ENCODE measurements at regions not wholly inside any gene's neighbourhood (a gene's known extent, or its start where the extent isn't known, plus 50 kb on each side); places are given as distances from the start of the nearest gene placed in this dataset.
"Not testable (repeated sequence)": the region's sequence is repeated elsewhere in the genome, so short reads cannot be mapped to it uniquely, and the experiment has no call there.

DNA sequence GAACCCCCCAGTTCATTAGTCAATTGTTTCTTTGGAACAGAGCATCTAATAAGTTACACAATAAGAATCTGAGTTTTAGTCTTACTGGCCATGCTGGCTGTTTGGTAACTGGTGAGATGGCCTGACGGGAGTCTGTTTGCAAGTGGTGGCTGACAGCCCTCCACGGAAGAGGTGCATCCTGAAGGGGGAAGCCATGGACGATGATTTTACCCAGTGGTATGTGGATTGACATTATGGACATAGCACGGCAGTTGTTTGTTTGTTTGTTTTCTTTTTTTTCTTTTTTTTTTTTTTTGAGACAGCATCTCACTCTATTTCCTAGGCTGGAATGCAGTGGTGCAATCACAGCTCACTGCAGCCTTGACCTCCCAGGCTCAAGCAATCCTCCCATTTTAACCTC lies 156.0 kb downstream of the RPLP1 start:
- no peak overlapping the region for H2AFZ ChIP-seq (ENCODE audit: low read depth, low read length)
- no peaks in the 10 kb centered on the region for H3K27me3 ChIP-seq (ENCODE audit: insufficient read depth, low read length)
- H3K36me3 ChIP-seq (ENCODE audit: insufficient read depth, low read length) = no peaks in the 10 kb centered on the region
- H3K4me1 ChIP-seq (ENCODE audit: insufficient read depth, low read length) = no peaks in the 10 kb centered on the region
- no peaks in the 10 kb centered on the region for H3K9me3 ChIP-seq (ENCODE audit: low read length)
- H3K4me3 ChIP-seq (ENCODE audit: low read length) = no peak overlapping the region

DNA sequence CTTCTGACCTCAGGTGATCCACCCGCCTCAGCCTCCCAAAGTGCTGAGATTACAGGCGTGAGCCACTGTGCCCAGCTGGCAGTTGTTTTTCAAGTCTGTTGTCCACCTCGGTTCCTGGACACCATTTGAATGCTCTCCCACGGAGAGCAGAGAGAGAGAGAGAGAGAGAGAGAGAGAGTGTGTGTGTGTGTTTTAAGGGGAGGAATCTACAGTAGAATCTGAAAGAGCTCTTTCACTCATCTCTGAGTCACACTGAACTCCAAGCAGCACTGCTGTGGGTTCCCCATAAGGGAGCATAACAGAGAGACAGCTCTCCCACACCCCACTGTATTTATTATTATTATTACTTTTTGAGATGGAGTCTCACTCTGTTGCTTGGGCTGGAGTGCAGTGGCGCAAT lies 156.6 kb downstream of the RPLP1 start:
- Histone ChIP-seq H3K9me3 (ENCODE audit: low read length) (no peaks in the 10 kb centered on the region), H3K4me3 (ENCODE audit: low read length) (no peak overlapping the region), H3K36me3 (ENCODE audit: insufficient read depth, low read length) (no peaks in the 10 kb centered on the region), H3K27me3 (ENCODE audit: insufficient read depth, low read length) (no peaks in the 10 kb centered on the region), H3K4me1 (ENCODE audit: insufficient read depth, low read length) (no peaks in the 10 kb centered on the region), H2AFZ (ENCODE audit: low read depth, low read length) (no peak overlapping the region)

DNA sequence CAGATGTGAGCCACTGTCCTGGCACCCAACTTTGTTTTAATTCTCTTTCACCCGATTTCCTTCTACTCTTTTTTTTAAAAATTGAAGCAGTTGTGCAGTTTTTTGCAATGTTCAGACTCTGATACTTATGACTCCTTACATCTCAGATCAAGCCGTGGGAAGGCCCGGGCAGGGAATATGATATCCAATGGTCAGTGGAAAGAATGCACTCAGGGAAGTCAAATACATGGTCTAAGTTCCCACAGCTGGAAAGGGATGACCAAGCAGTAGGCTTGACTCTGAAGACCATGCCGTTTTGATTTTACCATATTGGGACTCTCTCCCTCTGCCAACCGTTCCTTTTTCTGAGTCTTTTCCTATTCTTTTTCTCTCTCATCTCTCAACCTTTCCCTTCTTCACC lies 157.2 kb downstream of the RPLP1 start:
- Histone ChIP-seq H3K4me3 (ENCODE audit: low read length) (no peak overlapping the region), H2AFZ (ENCODE audit: low read depth, low read length) (no peak overlapping the region), H3K27me3 (ENCODE audit: insufficient read depth, low read length) (no peaks in the 10 kb centered on the region), H3K4me1 (ENCODE audit: insufficient read depth, low read length) (peaks cover 3% of the 10 kb centered on the region), H3K36me3 (ENCODE audit: insufficient read depth, low read length) (no peaks in the 10 kb centered on the region), H3K9me3 (ENCODE audit: low read length) (no peaks in the 10 kb centered on the region)

DNA sequence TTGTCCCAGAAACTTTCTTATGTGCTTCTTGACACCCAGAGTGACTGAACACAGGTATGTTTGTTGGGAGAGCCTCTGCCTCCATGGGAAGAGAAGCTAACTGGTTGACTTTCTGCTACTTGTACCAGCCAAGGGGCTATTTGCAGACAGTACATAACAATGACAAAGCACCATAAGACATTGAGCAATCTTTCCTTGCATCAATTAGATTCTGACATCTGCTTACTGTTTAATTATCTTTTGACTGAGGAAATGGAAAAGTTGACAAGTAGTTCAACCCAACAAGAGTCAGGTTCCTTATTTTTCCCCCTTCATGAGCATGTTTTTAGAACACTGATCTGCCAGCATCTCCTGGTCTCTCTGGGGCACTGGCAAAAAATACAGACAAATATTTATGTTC lies 157.7 kb downstream of the RPLP1 start:
- H3K36me3 ChIP-seq (ENCODE audit: insufficient read depth, low read length) = no peaks in the 10 kb centered on the region
- no peak overlapping the region for H2AFZ ChIP-seq (ENCODE audit: low read depth, low read length)
- no peaks in the 10 kb centered on the region for H3K9me3 ChIP-seq (ENCODE audit: low read length)
- H3K27me3 ChIP-seq (ENCODE audit: insufficient read depth, low read length) = no peaks in the 10 kb centered on the region
- no peak overlapping the region for H3K4me3 ChIP-seq (ENCODE audit: low read length)
- peaks cover 5% of the 10 kb centered on the region for H3K4me1 ChIP-seq (ENCODE audit: insufficient read depth, low read length)

DNA sequence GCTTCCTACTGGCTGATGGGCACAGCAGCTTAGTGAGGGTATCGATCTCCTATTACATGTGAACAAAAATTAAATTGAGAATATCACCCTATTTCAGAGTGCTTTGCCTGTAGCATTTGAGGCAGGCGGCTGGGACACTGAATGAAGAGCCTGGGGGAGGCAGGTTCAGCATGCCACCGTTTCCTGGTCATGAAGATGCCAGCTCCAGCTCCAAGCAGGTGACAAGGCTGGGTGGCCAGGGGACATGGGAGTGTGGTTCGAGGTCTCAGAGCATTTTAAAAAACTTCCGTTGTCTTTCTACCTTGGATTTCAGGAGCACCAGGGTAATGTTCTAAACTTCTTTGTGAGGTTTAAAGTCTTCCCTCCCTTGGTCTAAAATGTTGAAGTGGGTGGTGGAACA lies 158.2 kb downstream of the RPLP1 start:
- no peaks in the 10 kb centered on the region for H3K27me3 ChIP-seq (ENCODE audit: insufficient read depth, low read length)
- no peak overlapping the region for H2AFZ ChIP-seq (ENCODE audit: low read depth, low read length)
- H3K36me3 ChIP-seq (ENCODE audit: insufficient read depth, low read length) = no peaks in the 10 kb centered on the region
- H3K4me1 ChIP-seq (ENCODE audit: insufficient read depth, low read length) = peaks cover 5% of the 10 kb centered on the region
- H3K4me3 ChIP-seq (ENCODE audit: low read length) = no peak overlapping the region
- no peaks in the 10 kb centered on the region for H3K9me3 ChIP-seq (ENCODE audit: low read length)

DNA sequence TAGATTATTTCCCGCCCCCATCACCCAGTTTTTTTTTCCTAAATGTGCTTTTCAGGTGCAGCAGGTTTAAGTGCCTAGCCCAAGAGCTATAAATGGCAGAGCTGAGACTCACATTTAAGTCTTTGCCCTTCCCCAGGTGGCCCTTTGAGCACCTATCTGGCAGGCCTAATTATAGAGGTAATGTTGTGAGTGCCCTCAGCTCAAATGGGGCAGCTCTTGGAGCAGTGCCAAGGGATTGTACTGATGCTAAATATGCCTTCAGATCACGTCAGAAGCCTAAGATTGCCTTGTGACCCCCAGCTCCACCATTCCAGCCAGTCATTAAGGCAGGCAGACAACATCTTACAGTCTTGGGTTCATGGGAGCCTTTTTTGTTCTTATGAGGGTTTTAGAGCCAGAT lies 159.5 kb downstream of the RPLP1 start:
- peaks cover 5% of the 10 kb centered on the region for H3K4me1 ChIP-seq (ENCODE audit: insufficient read depth, low read length)
- H2AFZ ChIP-seq (ENCODE audit: low read depth, low read length) = no peak overlapping the region
- no peaks in the 10 kb centered on the region for H3K9me3 ChIP-seq (ENCODE audit: low read length)
- no peak overlapping the region for H3K4me3 ChIP-seq (ENCODE audit: low read length)
- no peaks in the 10 kb centered on the region for H3K27me3 ChIP-seq (ENCODE audit: insufficient read depth, low read length)
- H3K36me3 ChIP-seq (ENCODE audit: insufficient read depth, low read length) = no peaks in the 10 kb centered on the region

DNA sequence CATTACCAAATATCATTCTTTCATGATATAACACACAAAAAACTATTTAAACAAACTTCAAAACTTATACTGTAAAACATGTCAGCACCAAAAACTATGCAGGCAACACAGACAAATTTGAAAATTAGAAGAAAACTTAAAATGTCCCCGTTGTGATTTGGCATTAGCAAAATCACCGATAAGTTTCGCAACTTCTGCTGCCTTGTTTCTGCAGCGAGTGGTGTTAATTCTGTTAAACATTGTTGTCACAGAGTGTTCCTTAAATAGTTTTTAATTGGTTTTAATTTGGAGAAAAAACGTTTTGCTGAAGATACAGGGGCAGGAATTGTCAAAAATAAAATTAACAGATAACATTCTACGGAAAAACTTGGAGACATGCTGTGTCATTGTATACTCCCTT lies 160.6 kb downstream of the RPLP1 start:
- no peaks in the 10 kb centered on the region for H3K36me3 ChIP-seq (ENCODE audit: insufficient read depth, low read length)

DNA sequence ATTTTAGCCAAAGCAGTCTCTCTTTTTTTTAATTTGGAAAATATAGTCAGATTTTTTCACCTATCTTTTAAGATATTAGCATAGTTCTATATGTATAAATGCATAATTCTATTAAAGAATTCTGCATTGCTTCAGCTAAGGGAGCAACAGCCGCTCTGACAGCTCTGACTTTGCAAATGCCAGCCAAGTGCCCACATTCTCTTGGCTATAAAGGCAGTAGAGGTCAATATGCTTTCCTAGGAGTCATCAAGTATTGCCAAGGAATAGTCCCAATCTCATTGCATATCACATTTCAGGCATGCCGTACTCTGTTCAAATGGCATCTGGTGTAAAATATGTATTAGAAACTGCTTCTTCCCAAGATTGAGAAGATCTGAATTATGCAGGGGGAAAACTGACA lies 161.4 kb downstream of the RPLP1 start:
- Histone ChIP-seq H3K4me1 (ENCODE audit: insufficient read depth, low read length) (peaks cover 5% of the 10 kb centered on the region), H3K36me3 (ENCODE audit: insufficient read depth, low read length) (no peaks in the 10 kb centered on the region), H3K27me3 (ENCODE audit: insufficient read depth, low read length) (no peaks in the 10 kb centered on the region), H2AFZ (ENCODE audit: low read depth, low read length) (no peak overlapping the region), H3K4me3 (ENCODE audit: low read length) (no peak overlapping the region), H3K9me3 (ENCODE audit: low read length) (no peaks in the 10 kb centered on the region)

More for the DNA sequence above, 160.6 kb downstream of the RPLP1 start:
- Histone ChIP-seq H3K27me3 (ENCODE audit: insufficient read depth, low read length) (no peaks in the 10 kb centered on the region), H2AFZ (ENCODE audit: low read depth, low read length) (no peak overlapping the region), H3K4me1 (ENCODE audit: insufficient read depth, low read length) (peaks cover 5% of the 10 kb centered on the region), H3K4me3 (ENCODE audit: low read length) (no peak overlapping the region), H3K9me3 (ENCODE audit: low read length) (no peaks in the 10 kb centered on the region)

DNA sequence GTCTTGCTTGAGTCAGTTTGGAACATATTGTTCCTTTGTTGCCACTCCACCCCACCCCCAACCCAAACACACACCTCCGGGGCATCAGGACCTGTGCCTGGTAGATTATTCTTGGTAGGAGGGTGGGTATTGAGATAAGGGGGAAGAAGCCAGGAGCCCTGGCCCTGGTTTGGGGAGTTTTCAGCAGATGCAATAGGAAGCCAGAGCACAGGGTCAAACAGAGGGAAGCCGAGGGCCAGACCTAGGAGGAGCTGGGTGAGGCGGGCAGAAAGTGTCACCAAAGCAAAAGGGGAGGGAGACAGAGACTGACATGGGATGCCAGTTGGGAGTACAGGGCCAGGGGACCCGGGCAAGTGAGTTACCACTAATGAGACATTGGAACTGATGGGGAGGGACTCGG lies 163.1 kb downstream of the RPLP1 start:
- H3K9me3 ChIP-seq (ENCODE audit: low read length) = no peaks in the 10 kb centered on the region
- H3K27me3 ChIP-seq (ENCODE audit: insufficient read depth, low read length) = no peaks in the 10 kb centered on the region
- H2AFZ ChIP-seq (ENCODE audit: low read depth, low read length) = no peak overlapping the region
- no peaks in the 10 kb centered on the region for H3K36me3 ChIP-seq (ENCODE audit: insufficient read depth, low read length)
- H3K4me3 ChIP-seq (ENCODE audit: low read length) = no peak overlapping the region
- H3K4me1 ChIP-seq (ENCODE audit: insufficient read depth, low read length) = peaks cover 5% of the 10 kb centered on the region

DNA sequence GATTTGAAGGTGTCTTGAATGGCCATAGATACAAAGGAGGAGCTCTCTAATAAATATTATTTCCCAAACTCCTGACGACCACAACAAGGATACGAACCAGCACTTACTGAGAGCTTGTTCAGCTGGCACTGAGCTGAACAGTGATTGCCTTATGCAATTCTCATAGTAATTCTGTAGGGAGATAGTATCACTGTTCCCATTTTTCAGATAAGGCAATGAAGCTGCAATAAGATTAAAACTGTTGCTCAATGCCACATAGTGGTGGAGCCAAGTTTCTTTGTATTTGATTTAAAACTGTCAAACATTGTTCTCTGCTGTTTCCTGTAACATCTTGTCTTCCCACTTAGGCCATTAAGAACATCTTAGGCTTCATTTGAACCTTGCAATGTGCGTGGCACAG lies 163.9 kb downstream of the RPLP1 start:
- H3K27me3 ChIP-seq (ENCODE audit: insufficient read depth, low read length) = no peaks in the 10 kb centered on the region
- no peak overlapping the region for H3K4me3 ChIP-seq (ENCODE audit: low read length)
- no peak overlapping the region for H2AFZ ChIP-seq (ENCODE audit: low read depth, low read length)
- H3K9me3 ChIP-seq (ENCODE audit: low read length) = no peaks in the 10 kb centered on the region
- H3K36me3 ChIP-seq (ENCODE audit: insufficient read depth, low read length) = no peaks in the 10 kb centered on the region
- H3K4me1 ChIP-seq (ENCODE audit: insufficient read depth, low read length) = peaks cover 5% of the 10 kb centered on the region

DNA sequence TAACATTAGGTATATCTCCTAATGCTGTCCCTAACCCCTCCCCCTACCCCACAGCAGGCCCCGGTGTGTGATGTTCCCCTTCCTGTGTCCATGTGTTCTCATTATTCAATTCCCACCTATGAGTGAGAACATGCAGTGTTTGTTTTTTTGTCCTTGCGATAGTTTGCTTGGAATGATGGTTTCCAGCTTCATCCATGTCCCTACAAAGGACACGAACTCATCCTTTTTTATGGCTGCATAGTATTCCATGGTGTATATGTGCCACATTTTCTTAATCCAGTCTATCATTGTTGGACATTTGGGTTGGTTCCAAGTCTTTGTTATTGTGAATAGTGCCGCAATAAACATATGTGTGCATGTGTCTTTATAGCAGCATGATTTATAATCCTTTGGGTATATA lies 164.5 kb downstream of the RPLP1 start:
- H2AFZ ChIP-seq (ENCODE audit: low read depth, low read length); H3K4me3 ChIP-seq (ENCODE audit: low read length); H3K9me3 ChIP-seq (ENCODE audit: low read length); H3K36me3 ChIP-seq (ENCODE audit: insufficient read depth, low read length); H3K27me3 ChIP-seq (ENCODE audit: insufficient read depth, low read length); H3K4me1 ChIP-seq (ENCODE audit: insufficient read depth, low read length): not testable (repeated sequence)

DNA sequence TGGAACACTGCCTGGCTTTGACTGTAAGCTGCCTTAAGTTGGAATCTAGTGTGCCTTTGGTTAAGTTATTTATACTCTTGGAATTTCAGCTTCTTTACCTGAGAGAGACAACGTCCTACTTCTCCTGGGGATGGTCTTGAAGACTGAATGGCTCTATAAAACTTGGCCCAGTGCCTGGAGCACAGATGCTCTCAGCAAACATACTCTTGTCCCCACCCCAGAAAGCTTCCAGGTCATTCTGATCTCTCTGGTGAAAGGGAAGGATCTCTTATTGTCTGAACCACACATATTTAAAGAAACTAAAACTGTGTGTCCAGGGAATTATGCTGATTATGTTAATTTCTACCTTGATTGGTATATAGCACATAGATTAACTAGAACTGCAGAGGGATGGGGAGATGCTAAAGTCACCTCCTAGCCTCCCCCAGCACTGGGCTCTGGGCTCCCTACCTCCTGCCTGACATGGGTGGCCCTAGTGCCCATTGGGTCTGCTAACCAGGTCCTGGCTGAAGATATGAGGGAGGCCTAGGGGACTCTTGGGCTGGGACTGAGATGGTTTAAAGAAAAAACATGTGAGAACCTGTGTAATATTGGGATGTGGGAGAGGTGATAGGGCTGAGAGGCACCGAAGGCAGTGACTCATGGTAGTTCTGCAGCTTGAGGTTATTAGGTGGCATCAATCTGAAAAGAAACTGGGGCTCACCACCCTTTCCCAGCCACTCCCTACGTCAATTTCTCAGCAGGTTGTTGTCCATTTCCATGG lies 171.0 kb downstream of the RPLP1 start:
- Histone ChIP-seq H3K4me3 (ENCODE audit: low read length) (no peak overlapping the region), H3K27me3 (ENCODE audit: insufficient read depth, low read length) (no peaks in the 10 kb centered on the region), H2AFZ (ENCODE audit: low read depth, low read length) (no peak overlapping the region), H3K4me1 (ENCODE audit: insufficient read depth, low read length) (no peaks in the 10 kb centered on the region), H3K9me3 (ENCODE audit: low read length) (no peaks in the 10 kb centered on the region), H3K36me3 (ENCODE audit: insufficient read depth, low read length) (no peaks in the 10 kb centered on the region)

DNA sequence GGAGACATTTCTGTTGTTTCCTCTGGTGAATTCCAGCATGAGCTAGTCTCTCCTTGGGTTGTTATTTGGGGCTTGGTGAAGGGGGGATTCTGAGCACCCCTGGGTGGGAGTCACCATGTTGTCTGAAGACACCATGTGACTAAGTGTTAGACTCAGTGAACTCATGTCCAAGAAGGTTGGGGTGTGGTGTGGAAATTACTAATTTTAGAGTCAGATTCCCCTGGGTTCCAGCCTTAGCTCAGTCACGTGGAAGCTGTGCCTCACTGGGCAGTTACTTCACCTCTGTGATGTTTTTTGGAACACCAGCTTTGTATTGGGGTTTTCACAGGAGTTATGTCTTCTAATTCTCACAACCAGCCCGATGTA lies 171.5 kb downstream of the RPLP1 start:
- Histone ChIP-seq H3K4me3 (ENCODE audit: low read length) (no peak overlapping the region), H3K27me3 (ENCODE audit: insufficient read depth, low read length) (no peaks in the 10 kb centered on the region), H3K4me1 (ENCODE audit: insufficient read depth, low read length) (no peaks in the 10 kb centered on the region), H3K36me3 (ENCODE audit: insufficient read depth, low read length) (no peaks in the 10 kb centered on the region), H2AFZ (ENCODE audit: low read depth, low read length) (no peak overlapping the region), H3K9me3 (ENCODE audit: low read length) (no peaks in the 10 kb centered on the region)

DNA sequence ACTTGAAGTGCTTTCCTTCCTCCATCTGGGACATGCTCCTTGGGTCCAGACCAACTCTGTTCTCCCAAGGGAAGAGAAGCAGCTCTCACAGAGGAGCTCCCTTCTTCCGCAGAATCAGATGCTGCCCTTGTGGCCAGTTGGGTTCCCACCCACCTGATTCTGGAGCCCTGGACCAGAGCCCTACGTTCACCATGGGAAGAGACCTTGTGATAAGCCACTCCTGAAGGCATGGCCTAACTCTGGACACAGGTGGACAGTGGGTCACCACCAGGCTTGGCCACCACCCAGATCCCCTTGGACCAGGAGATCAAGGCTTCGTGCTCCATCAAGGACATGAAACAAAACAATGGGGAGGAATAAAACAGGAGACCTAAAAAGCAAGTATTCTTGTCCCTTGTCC lies 172.2 kb downstream of the RPLP1 start:
- no peaks in the 10 kb centered on the region for H3K4me1 ChIP-seq (ENCODE audit: insufficient read depth, low read length)
- no peak overlapping the region for H3K4me3 ChIP-seq (ENCODE audit: low read length)
- H2AFZ ChIP-seq (ENCODE audit: low read depth, low read length) = no peak overlapping the region
- H3K36me3 ChIP-seq (ENCODE audit: insufficient read depth, low read length) = no peaks in the 10 kb centered on the region
- no peaks in the 10 kb centered on the region for H3K9me3 ChIP-seq (ENCODE audit: low read length)
- no peaks in the 10 kb centered on the region for H3K27me3 ChIP-seq (ENCODE audit: insufficient read depth, low read length)

Data from neuron (in vitro differentiated cells).